OCI-LY1 (cell line): ENCODE measurements at regions not wholly inside any gene's neighbourhood (a gene's known extent, or its start where the extent isn't known, plus 50 kb on each side); places are given as distances from the start of the nearest gene placed in this dataset.

Experiments
- CTCF ChIP-seq: fragments of 200-600 bp; sonication (generic), shearing (Covaris generic); IDR thresholded peaks from 2 replicates; pipeline ENCODE4 v1.5.1; 2017; ENCODE audit warnings: mild to moderate bottlenecking, antibody characterized with exemption, low read length, moderate library complexity, mixed read lengths
- EZH2 ChIP-seq: fragments of 200-600 bp; sonication (generic), shearing (Covaris generic); IDR thresholded peaks from 2 replicates; pipeline ENCODE4 v1.8.0; 2017; ENCODE audit warnings: borderline replicate concordance, mixed run types, mild to moderate bottlenecking, antibody characterized with exemption, low read length, moderate library complexity, mixed read lengths

GRCh38 chr14:85959063-85959462 is 429.1 kb downstream of the FLRT2 start:
- TF ChIP-seq CTCF, result no peak
- TF ChIP-seq EZH2, result no peak
